ENCODE measurements at regions not wholly inside any gene's neighbourhood (a gene's known extent, or its start where the extent isn't known, plus 50 kb on each side); places are given as distances from the start of the nearest gene placed in this dataset.

- Histone ChIP-seq H3K4me1 (ENCODE audit: low read depth) (no peaks in the 10 kb centered on the region), H3K36me3 (ENCODE audit: low read depth) (no peaks in the 10 kb centered on the region), H3K4me3 (no peak overlapping the region), H3K9me3 (no peaks in the 10 kb centered on the region)
- intact Hi-C loops (cut with DNase I, micrococcal nuclease) = no loop called here
- ATAC-seq = peak; percentile 80
- TF ChIP-seq CTCF (IDR thresholded peaks at IDR 0.05) = no peak
- peak in 1 of 3 donors; percentile 16 for DNase-seq
Observed at GRCh38 chr5:33369485-33370465, 71.0 kb upstream of the TARS1 start.

GRCh38 chr5:33370466-33370859 lies 70.3 kb upstream of the TARS1 start:
- Histone ChIP-seq H3K36me3 (ENCODE audit: low read depth) (no peaks in the 10 kb centered on the region), H3K9me3 (no peaks in the 10 kb centered on the region), H3K4me1 (ENCODE audit: low read depth) (no peaks in the 10 kb centered on the region), H3K4me3 (no peak overlapping the region)
- ATAC-seq = no peak
- TF ChIP-seq CTCF (IDR thresholded peaks at IDR 0.05) = no peak
- DNase-seq = no peak
- intact Hi-C loops (cut with DNase I, micrococcal nuclease) = no loop called here

GRCh38 chr5:33371660-33372059 lies 69.1 kb upstream of the TARS1 start:
- no peak for ATAC-seq
- intact Hi-C loops (cut with DNase I, micrococcal nuclease) = no loop called here
- no peak overlapping the region for H3K4me3 ChIP-seq
- H3K4me1 ChIP-seq (ENCODE audit: low read depth) = no peaks in the 10 kb centered on the region
- no peaks in the 10 kb centered on the region for H3K9me3 ChIP-seq
- H3K36me3 ChIP-seq (ENCODE audit: low read depth) = no peaks in the 10 kb centered on the region
- DNase-seq = no peak
- TF ChIP-seq CTCF (IDR thresholded peaks at IDR 0.05) = no peak

GRCh38 chr5:33372721-33373472 lies 67.9 kb upstream of the TARS1 start:
- ATAC-seq (no peak), DNase-seq (no peak)
- intact Hi-C loops (cut with DNase I, micrococcal nuclease) = no loop called here
- no peaks in the 10 kb centered on the region for H3K36me3 ChIP-seq (ENCODE audit: low read depth)
- TF ChIP-seq CTCF (IDR thresholded peaks at IDR 0.05) = no peak
- H3K4me1 ChIP-seq (ENCODE audit: low read depth) = no peaks in the 10 kb centered on the region
- no peak overlapping the region for H3K4me3 ChIP-seq
- H3K9me3 ChIP-seq = no peaks in the 10 kb centered on the region

- DNase-seq (no peak), ATAC-seq (no peak)
- intact Hi-C loops (cut with DNase I, micrococcal nuclease) = no loop called here
- Histone ChIP-seq H3K36me3 (ENCODE audit: low read depth) (no peaks in the 10 kb centered on the region), H3K4me3 (no peak overlapping the region), H3K9me3 (no peaks in the 10 kb centered on the region), H3K4me1 (ENCODE audit: low read depth) (no peaks in the 10 kb centered on the region)
- no peak for TF ChIP-seq CTCF (IDR thresholded peaks at IDR 0.05)
Observed at GRCh38 chr5:33375900-33376299, 64.9 kb upstream of the TARS1 start.
